Renal pelvis (tissue), 1 donor: ENCODE measurements at regions not wholly inside any gene's neighbourhood (a gene's known extent, or its start where the extent isn't known, plus 50 kb on each side); places are given as distances from the start of the nearest gene placed in this dataset.
"Not testable (repeated sequence)": the region's sequence is repeated elsewhere in the genome, so short reads cannot be mapped to it uniquely, and the experiment has no call there.

ENCODE experiments used
- DNase-seq: peaks from one replicate; pipeline ENCODE4 v3.0.0-alpha.2; 2013

DNA sequence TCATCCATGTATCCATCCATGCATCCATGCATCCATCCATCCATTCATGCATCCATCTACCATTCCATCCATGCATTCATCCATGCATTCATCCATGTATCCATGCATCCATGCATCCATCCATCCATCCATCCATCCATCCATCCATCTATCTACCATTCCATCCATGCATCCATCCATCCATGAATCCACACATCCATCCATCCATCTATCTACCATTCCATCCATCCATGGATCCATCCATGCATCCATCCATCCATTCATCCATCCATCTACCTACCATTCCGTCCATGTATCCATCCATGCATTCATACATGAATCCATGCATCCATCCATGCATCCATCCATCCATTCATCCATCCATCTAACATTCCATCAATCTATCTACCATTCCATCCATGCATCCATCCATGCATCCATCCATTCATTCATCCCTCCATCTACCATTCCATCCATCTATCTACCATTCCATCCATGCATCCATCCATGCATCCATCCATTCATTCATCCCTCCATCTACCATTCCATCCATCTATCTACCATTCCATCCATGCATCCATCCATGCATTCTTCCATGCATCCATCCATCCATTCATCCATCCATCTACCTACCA, 257.2 kb downstream of the CRLF2 start:
- DNase-seq = not testable (repeated sequence)

DNA sequence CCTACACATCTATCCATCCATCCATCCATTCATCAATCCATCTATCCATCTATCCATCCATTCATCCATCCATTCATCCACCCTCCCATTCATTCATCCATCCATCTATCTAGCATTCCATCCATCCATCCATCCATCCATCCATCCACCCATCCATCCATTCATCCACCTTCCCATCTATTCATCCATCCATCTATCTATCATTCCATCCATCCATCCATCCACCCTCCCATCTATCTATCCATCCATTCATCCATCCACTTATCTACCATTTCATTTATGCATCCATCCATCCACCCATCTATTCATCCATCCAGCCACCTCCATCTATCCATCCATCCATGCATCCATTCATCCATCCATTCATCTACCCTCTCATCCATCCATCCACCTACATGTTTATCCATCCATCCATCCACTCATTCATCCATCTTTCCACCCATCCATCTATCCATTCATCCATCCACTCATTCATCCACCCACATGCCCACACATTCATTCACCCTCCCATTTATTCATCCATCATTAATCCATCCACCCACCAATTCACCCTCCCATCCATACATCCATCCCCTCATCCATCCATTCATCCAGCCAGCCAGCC, 258.5 kb downstream of the CRLF2 start:
- no peak for DNase-seq

DNA sequence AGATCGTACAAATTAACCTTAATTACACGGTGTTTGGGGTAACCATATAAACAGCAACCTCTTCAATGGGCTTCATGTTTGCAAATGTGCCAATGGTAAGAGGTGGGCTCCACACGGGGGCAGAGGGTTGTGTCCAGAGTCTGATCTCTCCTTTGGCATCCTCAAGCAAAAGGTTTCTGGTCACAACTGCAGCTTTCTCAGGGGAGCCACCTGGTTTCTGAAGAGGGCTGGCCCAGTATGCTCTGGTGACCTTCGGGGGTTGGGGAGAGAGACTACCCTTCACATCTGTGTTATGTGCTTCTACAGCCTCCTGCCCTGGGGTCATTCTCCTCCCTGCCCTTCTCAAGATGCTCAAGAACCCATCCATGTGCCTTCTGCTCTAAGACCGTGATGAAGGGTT, 259.6 kb downstream of the CRLF2 start:
- DNase-seq = no peak

DNA sequence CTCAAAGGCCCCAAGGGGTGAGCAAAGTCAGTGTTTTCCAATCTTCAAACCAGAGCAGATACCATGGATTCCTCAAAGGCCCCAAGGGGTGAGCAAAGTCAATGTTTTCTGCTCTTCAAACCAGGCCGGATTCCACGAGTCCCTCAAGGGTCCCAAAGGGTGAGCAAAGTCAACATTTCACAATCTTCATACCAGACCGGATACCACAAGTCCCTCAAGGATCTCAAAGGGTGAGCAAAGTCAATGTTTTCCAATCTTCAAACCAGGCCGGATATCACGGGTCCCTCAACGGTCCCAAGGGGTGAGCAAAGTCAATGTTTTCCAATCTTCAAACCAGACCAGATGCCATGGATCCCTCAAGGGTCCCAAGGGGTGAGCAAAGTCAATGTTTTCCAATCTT, 265.2 kb downstream of the CRLF2 start:
- not testable (repeated sequence) for DNase-seq

DNA sequence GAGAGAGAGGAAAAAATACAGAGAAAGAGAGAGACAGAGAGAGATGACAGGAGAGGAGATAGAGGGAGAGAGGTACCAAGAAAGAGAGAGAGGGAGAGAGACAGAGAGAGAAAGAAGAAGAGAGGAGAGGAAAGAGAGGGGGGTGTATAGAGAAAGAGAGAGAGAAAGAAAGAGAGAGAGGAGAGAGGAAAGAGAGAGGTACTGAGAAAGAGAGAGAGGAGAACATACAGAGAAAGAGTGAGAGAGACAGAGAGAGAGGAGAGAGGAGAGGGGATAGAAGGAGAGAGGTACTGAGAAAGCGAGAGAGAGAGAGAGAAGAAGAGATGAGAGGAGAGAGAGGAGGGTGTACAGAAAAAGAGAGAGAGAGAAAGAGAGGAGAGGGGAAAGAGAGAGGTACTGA, 269.4 kb downstream of the CRLF2 start:
- DNase-seq = no peak

DNA sequence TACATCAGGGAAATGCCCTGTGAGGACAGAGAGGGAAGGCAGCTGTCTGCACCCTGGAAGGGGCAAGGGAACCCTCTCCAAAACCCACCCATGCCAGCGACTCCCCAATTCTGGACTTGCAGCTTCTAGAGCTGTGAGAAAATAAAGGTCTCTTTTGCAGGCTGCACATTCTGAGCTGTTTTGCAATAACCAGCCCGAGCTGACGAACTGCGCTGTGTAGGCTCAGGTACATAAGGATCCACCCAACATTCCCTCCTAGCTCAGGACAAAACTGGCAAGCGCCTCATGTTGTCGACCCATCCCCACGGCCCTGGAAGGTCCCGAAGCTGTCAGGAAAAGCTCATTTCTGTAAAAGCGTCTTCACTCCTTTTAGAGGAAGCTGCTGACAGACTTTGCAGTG, 271.8 kb downstream of the CRLF2 start:
- DNase-seq = no peak

DNA sequence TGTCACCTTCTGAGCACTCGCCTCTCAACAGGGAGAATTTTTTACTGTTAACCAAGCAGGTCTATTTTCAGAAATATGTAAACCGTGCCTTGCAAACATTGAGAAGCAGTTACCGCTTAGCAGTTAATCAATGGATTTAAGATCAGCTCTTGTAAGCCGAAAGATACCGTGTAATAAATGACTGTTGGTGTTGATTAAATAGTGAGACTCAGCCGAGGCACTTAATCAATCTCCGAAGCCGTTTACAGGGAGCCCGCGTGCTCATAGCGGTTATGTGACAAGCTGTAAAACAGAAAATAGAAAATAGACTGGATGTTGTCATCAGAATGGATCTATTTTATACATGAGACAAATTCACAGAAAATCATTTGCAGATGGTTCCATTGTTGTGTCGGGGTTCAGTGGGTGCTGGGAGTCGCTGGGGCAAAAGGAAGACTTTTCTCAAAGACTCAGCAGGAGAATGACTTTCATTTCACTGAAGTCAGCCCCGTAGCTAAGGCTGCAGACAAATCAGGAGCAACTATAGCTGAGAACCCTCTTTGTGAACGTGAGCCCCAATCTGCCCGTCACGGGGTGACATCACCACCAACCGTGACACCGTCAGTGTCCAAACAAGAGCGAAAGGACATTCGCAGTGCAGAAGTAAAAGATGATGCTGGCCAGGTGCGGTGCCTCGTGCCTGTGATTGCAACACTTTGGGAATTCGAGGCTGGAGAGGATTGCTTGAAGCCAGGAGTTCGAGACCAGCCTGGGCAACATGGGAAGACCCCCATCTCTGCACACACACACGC, 275.3 kb downstream of the CRLF2 start:
- no peak for DNase-seq

DNA sequence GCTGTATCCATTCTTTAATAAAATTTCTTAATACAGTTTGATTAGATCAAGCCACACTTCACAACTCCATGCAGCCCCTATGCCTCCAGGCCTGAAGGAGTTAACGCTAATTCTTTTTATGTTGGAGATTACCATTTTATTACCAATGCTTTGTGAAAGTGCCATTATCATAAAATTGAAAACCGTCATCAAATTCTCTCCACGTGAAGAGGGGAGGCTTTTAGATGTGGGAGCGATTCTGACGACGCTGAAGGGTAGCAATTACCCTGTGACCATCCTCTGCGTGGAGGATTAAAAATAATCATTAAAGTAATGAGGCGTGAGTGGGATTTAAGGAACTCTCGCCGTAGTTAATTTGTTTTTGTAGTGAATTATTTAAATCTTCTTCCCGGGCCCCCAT, 278.8 kb downstream of the CRLF2 start:
- no peak for DNase-seq

DNA sequence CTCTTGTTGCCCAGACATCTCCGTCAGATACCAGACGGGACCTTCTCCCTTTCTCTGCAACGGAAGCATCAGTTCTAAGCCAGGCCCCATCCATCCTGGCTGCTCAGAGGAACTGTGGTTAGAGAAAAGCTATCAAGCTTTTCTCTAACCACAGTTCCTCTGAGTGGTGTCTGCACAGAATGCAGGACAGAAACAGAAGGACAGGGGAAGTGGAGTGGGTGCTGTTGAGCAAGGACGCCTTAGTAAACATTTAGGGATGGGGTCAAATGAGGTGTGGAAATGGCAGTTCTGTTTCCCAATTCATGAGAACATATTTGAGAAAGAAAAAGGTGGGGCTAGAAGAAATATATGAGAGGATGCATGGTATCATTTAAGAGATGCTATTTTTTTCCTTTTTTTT, 283.8 kb downstream of the CRLF2 start:
- no peak for DNase-seq

DNA sequence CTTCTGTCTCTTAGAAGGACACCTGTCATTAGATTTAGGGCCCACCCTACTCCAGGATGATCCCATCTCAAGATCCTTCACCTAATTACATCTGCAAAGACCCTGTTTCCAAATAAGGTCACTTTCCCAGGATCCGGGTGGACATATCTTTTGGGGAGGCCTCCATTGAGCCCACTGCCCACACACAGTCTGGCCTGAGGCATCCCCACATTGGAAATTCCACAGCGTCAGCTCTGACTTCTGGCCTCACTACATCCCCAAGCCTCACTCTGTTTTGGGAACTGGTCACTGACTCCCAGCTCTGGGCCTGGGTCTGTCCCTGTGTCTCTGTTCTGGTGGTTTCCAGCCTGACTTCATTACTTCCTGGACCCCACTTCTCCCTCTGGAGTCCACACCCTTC, 285.5 kb downstream of the CRLF2 start:
- DNase-seq = no peak

DNA sequence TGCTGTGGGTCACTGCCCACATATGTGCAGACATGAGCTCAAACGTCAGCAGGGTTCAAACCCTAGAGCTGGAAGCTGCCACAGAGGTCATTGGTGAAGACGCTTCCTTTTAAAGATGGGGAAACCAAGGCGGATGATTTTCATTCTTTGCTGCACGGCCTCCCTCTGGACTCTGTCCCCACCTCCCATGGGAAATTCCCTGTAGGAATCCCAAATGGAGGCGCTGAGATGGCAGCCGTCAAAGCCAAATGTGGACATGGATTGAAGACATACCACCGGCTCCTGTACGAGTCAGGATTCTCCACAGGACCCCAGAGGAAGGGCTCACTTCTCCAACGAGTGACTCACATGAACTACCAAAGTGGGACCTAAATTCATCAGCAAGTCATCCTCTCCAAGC, 286.4 kb downstream of the CRLF2 start:
- DNase-seq = no peak

DNA sequence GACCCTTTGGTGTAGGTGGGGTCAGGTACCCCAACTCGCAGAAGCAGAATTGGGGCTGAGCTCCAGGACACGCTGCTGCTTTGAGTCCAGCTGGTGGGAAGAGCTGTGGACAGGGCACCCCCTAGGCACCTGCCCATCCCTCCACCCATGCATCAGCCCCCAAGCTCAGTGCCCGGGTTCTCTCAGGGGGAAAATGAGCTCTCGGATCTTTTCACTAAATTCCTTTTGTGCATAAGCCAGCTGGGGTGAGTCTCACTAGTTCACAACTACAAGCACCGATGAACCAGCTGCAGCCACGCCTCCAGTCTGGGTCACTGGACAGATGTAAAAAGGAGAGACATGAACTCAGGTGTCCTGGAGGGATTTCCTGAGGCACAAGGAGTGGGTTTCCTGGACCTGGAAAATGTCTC, 286.8 kb downstream of the CRLF2 start:
- no peak for DNase-seq

DNA sequence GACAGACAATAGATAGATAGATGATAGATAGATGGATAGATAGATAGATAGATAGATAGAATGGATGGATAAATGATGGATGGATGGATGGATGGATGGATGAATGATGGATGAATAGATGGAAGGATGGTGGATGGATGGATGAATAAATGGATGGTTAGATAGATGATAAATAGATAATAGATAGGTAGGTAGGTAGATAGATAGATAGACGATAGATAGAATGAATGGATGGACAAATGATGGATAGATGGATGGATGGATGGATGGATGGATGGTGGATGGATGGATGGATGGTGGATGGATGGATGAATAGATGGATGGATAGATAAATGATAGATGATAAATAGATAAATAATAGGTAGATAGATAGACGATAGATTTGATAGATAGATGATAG, 287.4 kb downstream of the CRLF2 start:
- no peak for DNase-seq

DNA sequence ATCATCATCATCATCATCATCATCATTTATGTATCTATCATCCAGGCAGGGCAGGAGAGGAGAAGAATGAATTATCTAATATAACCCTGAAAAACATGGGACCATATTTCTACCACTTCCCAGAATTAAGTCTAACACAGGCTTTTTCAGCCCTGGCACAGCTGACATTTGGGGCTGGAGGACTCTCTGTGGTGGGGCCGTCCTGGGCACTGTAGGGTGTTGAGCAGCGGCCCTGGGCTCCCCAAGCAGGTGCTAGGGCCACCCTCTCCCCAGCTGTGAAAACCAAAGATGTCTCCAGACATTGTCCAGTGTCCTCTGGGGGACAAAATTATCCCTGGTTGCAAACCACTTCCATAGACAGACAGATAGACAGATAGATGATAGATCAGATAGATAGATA, 288.4 kb downstream of the CRLF2 start:
- DNase-seq = no peak

DNA sequence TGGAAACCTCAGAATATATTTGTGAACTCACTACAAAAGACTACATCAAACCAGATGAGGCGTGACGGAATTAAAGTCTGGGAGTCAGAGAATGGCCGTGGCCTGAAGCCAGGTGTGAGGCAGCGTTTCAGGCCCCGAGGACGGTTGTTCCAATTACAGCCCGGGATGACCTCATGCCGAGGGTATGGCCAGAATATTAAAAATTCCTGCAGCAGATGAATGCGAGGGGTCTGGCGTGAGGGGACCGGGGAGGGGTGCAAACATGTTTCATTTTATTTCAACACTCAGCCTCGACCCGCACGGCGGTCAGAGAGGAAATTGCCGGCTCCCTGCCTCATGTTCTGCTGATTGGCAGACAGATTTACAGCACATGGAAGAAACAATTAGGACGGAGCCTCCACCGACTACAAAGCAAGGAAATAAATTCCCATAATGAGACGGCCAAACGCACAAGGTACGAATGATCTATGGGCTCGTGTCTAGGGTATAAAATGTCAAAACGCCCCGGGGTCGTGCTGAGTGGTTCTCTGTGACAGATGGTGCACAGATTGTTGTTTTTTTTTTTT, 289.7 kb downstream of the SHOX start:
- DNase-seq = peak; percentile 44

DNA sequence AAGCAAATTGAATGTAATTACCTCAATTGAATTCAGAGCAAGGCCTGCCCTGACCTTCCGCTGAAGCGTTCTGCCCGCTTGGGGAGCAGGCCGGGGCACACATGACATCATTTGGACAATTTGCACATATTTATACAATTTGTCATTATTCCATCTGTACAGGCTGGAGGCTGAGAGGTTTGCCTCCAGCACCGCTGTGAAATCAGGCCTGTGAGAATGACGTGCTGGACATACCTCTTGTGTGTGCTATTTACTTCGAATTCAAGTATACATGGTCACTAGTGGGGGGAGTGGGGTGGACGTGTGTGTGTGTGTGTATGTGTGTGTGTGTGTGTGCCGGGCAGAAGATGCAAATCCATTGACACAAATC, 285.6 kb downstream of the SHOX start:
- DNase-seq = no peak

DNA sequence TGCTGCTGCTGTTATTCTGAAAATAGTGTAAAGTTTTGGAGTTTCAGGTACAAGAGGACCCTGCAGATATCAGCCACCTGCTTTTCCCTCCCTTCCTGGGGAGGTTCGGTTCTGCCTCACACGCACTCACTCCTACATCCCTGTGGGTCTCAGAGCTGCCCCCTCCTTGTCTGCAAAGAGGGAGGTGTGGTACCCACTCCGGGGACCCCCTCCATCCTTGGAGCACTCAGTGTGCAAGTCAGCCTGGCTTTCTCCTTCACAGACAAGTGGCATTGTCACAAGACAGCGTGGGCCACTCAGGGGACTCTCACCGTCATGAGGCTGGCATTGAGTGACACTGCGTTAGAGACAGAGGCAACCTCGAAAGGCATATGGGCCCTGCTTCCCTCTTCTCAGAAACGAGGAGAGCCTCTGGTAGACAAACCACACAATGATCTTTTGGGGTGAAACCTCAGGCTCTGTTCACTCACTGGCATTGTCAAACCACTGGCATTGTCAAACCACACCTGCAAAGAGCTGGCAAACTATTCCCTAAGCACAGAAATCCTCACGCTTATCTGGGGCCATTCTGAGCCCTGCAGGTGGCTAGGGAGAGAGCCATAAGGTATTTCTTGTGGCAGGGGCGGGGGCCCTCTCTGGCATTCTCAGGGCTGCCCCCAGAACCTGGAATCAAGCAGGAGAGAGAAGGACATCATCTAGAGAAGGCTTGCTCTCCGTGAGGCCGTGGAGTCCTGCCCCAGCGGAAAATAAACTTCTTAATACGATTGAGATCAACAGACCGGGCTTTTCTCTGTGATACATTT, 285.0 kb downstream of the SHOX start:
- no peak for DNase-seq

DNA sequence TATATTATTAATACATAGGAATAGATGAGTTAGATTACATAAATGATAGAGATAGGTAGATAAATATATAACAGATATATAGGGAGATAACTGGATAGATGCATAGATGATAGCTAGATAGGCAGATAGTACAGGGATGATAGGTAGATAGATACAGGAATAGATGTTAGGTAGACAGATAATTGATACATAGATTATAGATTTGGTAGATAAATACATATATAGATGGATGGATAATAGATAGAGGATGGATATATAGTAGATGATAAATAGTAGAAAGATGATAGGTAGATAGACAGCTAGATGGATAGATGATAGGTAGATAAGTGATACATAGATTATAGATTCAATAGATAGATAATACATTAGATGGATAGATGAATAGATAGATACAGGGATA, 283.6 kb downstream of the SHOX start:
- no peak for DNase-seq

DNA sequence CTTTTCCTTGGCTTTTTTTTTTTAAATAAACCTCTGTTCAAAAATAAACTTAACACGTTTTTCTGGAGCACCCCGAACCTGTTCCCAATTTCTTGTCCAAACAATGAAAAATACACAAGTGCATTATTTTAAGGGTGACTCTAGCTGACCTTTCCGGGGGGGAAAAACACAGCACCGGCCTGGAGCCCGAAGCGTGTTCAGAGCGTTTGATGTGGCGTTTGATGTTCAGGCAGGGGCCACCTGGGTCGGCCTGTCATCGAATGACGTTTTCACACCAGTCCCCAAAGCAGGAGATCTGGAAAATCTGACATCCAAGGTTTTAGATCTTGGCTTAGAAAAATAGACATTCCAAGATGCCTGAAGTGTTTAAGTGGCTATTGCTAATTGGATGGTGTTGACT, 282.1 kb downstream of the SHOX start:
- DNase-seq = no peak

DNA sequence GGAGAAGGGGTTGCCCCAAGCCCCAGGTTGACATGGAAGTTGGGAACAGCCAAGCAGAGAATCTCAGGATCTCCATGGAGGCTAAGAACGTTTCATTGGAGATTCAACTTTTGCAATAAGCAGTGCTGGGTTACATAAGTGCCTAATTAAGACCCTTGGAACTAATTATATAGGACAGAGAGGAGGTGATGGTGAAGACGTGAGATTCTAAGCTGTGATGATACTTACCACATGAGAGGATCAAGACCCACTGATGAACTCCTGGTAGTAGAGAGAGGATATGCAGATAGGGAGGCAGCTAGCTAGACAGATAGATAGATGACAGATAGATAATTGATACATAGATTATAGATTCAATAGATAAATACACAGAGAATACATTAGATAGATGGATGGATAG, 278.5 kb downstream of the SHOX start:
- not testable (repeated sequence) for DNase-seq

DNA sequence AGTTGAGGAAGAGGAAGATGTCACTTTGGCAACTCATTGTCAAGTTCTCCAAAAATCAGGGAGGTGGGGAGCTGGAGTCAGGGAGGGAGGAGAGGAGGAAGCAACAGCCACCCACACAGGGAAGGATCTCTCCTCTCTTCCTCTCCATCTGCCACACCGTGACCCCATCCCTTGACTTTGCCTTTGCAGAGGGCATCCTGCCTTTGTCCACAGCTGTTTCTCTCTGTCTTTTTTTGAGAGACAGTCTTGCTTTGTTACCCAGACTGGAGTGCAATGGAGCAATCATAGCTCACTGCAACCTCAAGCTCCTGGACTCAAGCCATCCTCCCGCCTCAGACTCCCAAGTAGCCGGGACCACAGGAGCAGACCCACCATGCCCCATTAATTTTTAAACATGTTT, 276.0 kb downstream of the SHOX start:
- DNase-seq = no peak

DNA sequence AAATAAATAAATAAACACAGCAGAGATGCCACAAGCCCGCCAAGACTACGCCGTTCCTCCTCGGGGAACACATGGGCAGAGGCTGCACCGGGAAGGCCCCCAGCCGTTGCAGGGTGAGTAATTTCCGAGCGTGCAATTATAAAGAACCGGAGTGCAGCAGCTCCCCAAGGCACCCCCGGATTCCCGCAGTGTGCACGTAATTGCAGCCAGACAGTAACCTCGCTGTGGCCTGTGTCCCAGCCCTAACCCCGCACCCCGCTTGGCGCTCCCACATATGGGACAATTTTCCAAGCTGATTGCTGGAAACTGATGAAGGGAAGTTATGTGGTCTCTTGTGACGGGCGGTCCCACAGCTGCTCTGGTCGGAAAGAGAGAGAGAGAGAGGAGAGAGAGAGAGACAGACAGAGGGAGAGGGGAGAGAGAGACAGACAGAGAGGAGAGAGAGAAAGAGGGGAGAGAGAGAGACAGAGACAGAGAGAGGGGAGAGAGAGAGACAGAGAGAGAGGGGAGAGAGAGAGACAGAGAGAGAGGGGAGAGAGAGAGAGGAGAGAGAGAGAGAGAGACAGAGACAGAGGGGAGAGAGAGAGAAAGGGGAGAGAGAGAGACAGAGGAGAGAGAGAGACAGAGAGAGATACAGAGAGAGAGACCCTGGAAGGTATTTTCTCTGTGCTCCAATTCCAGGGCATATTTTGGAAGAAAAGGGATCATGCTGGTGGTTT, 275.4 kb downstream of the SHOX start:
- no peak for DNase-seq
